ENCODE measurements at regions not wholly inside any gene's neighbourhood (a gene's known extent, or its start where the extent isn't known, plus 50 kb on each side); places are given as distances from the start of the nearest gene placed in this dataset.

GRCh38 chr9:126114850-126115460 is 211.7 kb upstream of the MVB12B start:
- Histone ChIP-seq H3K4me3 (ENCODE audit: insufficient read depth, low read length) (no peak overlapping the region), H3K79me2 (ENCODE audit: insufficient read depth, low read length) (no peaks in the 10 kb centered on the region), H3K4me1 (ENCODE audit: insufficient read depth, low read length) (no peaks in the 10 kb centered on the region), H4K20me1 (ENCODE audit: insufficient read depth, low read length) (no peaks in the 10 kb centered on the region), H3K27me3 (ENCODE audit: insufficient read depth, low read length) (peaks cover 9% of the 10 kb centered on the region), H3K4me2 (ENCODE audit: insufficient read depth, low read length) (no peak overlapping the region), H3K36me3 (ENCODE audit: insufficient read depth, low read length) (no peaks in the 10 kb centered on the region), H2AFZ (ENCODE audit: low read length) (no peak overlapping the region), H3K9me3 (ENCODE audit: low read depth, low read length) (no peaks in the 10 kb centered on the region), H3K27ac (ENCODE audit: low read depth, low read length) (no peak overlapping the region)
- no peak for DNase-seq (ENCODE audit: insufficient read length, low spot score, missing footprints)
- no peak for TF ChIP-seq CTCF (IDR thresholded peaks at IDR 0.05; ENCODE audit: extremely low read depth, low read depth, low read length)

- no peak overlapping the region for H3K4me2 ChIP-seq (ENCODE audit: insufficient read depth, low read length)
- H3K79me2 ChIP-seq (ENCODE audit: insufficient read depth, low read length): no peaks in the 10 kb centered on the region
- no peaks in the 10 kb centered on the region for H4K20me1 ChIP-seq (ENCODE audit: insufficient read depth, low read length)
- H2AFZ ChIP-seq (ENCODE audit: low read length): no peak overlapping the region
- DNase-seq (ENCODE audit: insufficient read length, low spot score, missing footprints): no peak
- no peaks in the 10 kb centered on the region for H3K9me3 ChIP-seq (ENCODE audit: low read depth, low read length)
- H3K27ac ChIP-seq (ENCODE audit: low read depth, low read length): no peak overlapping the region
- peaks cover 9% of the 10 kb centered on the region for H3K27me3 ChIP-seq (ENCODE audit: insufficient read depth, low read length)
- no peaks in the 10 kb centered on the region for H3K36me3 ChIP-seq (ENCODE audit: insufficient read depth, low read length)
- TF ChIP-seq CTCF (IDR thresholded peaks at IDR 0.05; ENCODE audit: extremely low read depth, low read depth, low read length): no peak
- no peak overlapping the region for H3K4me3 ChIP-seq (ENCODE audit: insufficient read depth, low read length)
- no peaks in the 10 kb centered on the region for H3K4me1 ChIP-seq (ENCODE audit: insufficient read depth, low read length)
These were observed 210.1 kb upstream of the MVB12B start for GRCh38 chr9:126116351-126117157.

GRCh38 chr9:126117158-126117425 is 209.5 kb upstream of the MVB12B start:
- Histone ChIP-seq H2AFZ (ENCODE audit: low read length) (no peak overlapping the region), H3K4me1 (ENCODE audit: insufficient read depth, low read length) (no peaks in the 10 kb centered on the region), H4K20me1 (ENCODE audit: insufficient read depth, low read length) (no peaks in the 10 kb centered on the region), H3K9me3 (ENCODE audit: low read depth, low read length) (no peaks in the 10 kb centered on the region), H3K36me3 (ENCODE audit: insufficient read depth, low read length) (no peaks in the 10 kb centered on the region), H3K27ac (ENCODE audit: low read depth, low read length) (no peak overlapping the region), H3K79me2 (ENCODE audit: insufficient read depth, low read length) (no peaks in the 10 kb centered on the region), H3K4me2 (ENCODE audit: insufficient read depth, low read length) (no peak overlapping the region), H3K27me3 (ENCODE audit: insufficient read depth, low read length) (peaks cover 9% of the 10 kb centered on the region), H3K4me3 (ENCODE audit: insufficient read depth, low read length) (no peak overlapping the region)
- no peak for DNase-seq (ENCODE audit: insufficient read length, low spot score, missing footprints)
- no peak for TF ChIP-seq CTCF (IDR thresholded peaks at IDR 0.05; ENCODE audit: extremely low read depth, low read depth, low read length)

GRCh38 chr9:126117631-126118030 is 209.0 kb upstream of the MVB12B start:
- Histone ChIP-seq H3K4me3 (ENCODE audit: insufficient read depth, low read length) (no peak overlapping the region), H4K20me1 (ENCODE audit: insufficient read depth, low read length) (no peaks in the 10 kb centered on the region), H3K36me3 (ENCODE audit: insufficient read depth, low read length) (no peaks in the 10 kb centered on the region), H3K9me3 (ENCODE audit: low read depth, low read length) (no peaks in the 10 kb centered on the region), H3K79me2 (ENCODE audit: insufficient read depth, low read length) (no peaks in the 10 kb centered on the region), H3K4me1 (ENCODE audit: insufficient read depth, low read length) (no peaks in the 10 kb centered on the region), H3K4me2 (ENCODE audit: insufficient read depth, low read length) (no peak overlapping the region), H2AFZ (ENCODE audit: low read length) (no peak overlapping the region), H3K27me3 (ENCODE audit: insufficient read depth, low read length) (peaks cover 15% of the 10 kb centered on the region), H3K27ac (ENCODE audit: low read depth, low read length) (no peak overlapping the region)
- no peak for TF ChIP-seq CTCF (IDR thresholded peaks at IDR 0.05; ENCODE audit: extremely low read depth, low read depth, low read length)
- no peak for DNase-seq (ENCODE audit: insufficient read length, low spot score, missing footprints)

All from osteoblast (primary cell).